GM18868 (cell line): ENCODE measurements at regions not wholly inside any gene's neighbourhood (a gene's known extent, or its start where the extent isn't known, plus 50 kb on each side); places are given as distances from the start of the nearest gene placed in this dataset.
"Not testable (repeated sequence)": the region's sequence is repeated elsewhere in the genome, so short reads cannot be mapped to it uniquely, and the experiment has no call there.

Source experiments
- ATAC-seq: cut with Tn5 transposase; IDR thresholded peaks from one replicate; pipeline ENCODE4 v1.9.1; 2021; ENCODE audit warnings: mild to moderate bottlenecking, moderate library complexity; ENCODE audit not compliant: unreplicated experiment

- no peak for ATAC-seq
Measured at GRCh38 chr2:192687015-192687414, 492.3 kb upstream of the TMEFF2 start.

- not testable (repeated sequence) for ATAC-seq
Measured at GRCh38 chr2:192682511-192682910, 487.8 kb upstream of the TMEFF2 start.

- ATAC-seq, result no peak
Measured at GRCh38 chr2:192675681-192676080, 480.9 kb upstream of the TMEFF2 start.

DNA sequence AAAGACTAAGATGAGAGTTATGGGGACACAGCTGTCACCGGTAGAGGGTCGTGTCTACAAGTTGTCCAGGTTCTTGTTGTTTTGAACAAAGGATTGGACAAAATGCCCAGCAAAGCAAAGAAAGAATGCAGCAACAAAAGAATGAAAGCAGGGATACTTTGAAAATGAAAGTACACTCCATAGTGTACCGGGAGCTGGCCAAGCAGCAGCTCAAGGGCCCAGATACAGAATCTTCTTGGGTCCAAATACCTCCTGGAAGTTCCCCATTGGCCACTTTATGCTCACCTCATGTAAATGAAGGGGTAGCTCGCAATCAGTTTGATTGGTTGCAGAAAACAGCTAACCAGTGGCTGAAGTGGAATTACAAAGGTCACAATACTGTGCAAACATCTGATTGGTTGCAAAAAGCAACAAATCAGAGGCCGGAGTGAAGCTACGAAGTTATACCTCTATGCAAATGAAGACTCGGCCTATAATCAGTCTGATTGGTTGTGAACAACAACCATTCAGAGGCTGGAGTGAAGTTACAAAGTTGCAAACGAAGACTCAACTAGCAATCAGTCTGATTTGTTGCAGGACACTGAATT lies 474.9 kb upstream of the TMEFF2 start:
- no peak for ATAC-seq

GRCh38 chr2:192660555-192660954 lies 465.8 kb upstream of the TMEFF2 start:
- ATAC-seq, result not testable (repeated sequence)

DNA sequence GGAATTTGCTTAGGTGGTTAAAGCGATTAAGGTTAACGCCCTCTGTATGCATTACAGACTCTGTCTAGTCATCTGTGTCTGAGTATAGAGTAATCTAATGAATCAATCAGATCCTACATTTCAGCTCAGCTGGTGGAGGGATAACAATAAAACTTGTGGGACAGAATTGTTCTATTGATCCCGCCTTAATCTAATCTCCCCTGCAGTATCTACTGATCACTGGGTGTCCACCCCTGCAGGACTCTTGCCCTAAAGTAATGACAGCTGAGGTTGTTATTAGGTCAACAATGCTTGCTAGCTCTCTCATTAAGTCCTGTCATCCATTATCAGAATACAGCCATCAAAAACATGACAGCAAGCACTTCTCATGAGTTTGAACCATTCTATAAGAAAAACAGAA lies 462.6 kb upstream of the TMEFF2 start:
- ATAC-seq, result no peak

DNA sequence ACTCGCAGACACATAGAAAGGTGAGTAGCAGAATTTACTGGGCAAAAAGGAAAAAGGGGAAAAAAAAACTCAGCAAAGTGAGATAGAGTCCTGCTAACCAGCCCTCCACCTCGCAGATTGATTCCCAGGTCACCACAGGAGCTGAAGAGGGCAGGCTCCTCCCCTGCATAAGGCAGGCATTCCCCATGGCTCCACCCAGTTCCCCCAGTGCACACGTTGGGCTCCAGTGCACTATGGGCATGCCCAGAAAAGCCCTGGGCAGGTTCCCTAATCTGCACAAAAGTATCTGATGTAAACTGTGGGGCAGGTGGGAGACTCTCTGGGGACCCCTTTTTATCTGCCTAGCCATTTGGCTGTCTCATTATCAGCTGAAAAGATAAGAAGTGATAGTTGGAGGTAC lies 461.2 kb upstream of the TMEFF2 start:
- ATAC-seq, result peak; percentile 58

DNA sequence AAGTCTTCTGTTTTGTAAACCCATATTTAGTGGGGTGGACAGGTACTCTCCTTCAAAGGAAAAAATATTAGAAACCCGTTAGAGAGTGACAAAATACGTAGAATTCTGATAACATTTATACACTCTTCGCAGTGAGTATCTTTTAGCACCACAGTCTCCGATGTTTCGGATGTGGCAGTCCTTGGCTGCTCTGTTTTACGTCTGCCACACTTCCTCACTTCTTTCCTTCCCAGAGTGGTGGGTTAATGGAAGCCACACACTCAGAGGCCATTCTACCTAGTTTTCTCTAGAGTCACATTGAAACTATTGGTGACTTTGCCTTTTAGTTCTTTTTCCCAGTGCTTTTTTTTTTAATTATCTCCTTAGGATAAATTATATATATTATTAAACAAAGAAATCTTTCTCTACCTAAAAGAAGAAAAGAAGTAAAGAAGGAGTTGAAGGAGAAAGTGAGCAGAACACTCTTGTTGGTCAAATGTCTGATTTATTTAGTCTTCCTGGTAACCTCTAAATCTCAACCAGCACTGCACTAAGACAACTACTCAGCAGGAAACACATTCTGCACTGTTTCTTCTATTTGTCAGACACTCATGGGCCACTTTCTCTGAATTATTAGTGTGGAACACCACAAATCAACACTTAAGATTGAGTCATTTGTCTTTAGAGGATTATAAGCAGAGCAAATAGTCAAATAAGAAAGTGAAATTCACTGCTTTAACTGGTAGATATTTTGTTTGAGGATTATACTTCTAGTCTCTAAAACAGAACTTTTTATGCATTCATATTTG lies 451.3 kb upstream of the TMEFF2 start:
- ATAC-seq, result no peak

DNA sequence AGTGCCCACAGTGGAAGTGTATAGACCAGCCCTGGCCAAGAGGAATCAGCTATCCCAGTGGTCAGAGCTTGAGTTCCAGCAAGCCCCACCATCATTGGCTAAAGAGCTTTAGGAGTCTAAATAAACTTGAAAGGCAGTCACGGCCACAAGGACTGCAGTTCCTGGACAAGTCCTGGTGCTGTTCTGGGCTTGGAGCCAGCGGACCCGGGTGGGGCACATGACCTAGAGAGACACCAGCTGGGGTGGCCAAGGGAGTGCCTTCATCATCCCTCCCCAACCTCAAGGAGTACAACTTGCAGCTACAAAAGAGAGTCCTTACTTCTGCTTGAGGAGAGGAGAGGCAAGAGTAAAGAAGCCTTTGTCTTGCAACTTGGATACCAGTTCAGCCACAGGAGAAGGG lies 439.8 kb upstream of the TMEFF2 start:
- ATAC-seq, result no peak

DNA sequence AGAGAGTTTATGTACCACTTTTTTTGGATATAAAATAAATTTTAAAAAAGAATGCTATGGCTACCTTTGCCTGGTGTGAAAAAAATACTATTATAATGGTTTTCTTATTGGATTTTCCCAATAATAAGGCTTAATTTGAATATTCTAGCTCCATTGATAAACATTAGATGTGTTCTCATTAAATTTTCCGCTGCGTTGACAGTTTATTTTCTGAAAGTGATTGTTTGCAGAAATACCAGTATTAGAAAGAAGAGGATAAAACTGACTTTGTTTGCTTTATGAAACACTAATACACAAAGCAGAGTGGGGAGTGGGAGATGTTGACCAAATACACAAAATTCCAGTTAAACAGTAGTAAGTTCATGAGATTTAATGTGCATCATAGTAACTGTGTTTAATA lies 433.3 kb upstream of the TMEFF2 start:
- no peak for ATAC-seq

DNA sequence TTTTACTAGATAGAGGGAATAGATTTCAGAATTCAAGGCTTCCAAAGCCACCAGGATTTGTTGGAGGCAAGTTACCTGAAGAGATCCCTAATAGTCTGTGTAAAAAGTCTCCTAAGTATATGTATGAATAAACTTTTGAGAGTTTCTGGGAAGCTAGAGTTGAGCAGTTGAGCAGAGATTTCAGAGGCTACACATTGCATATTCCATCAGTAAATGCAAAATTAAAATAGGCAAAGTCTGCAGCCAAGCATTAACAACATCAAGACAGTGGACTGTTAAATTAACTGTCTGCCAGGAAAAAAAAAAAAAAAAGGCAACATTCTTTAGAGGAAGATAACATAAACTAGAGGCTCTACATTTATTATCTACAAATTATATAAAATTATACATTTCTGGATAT lies 420.4 kb upstream of the TMEFF2 start:
- no peak for ATAC-seq

DNA sequence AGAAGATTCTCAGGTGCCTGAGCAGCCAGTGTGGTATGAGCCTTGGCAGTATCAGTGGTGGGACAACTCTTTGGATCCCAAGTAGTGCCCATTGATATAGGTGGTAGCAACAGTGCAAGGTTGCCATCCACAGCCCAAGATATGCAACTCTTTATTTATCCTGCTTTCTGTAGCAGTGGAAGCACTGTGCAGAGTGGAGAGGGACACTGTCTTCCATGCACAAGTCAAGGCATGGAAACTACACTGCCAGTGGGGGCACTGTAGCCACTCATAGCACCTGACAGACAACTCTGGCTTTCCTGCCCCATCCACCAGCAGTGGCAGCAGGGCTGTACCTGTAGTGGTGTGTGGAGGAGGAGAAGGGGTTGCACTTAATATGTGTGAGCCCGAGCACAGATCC lies 409.6 kb upstream of the TMEFF2 start:
- no peak for ATAC-seq

- ATAC-seq, result not testable (repeated sequence)
Measured at GRCh38 chr2:192598649-192599048, 403.9 kb upstream of the TMEFF2 start.

GRCh38 chr2:192593561-192593960 lies 398.8 kb upstream of the TMEFF2 start:
- no peak for ATAC-seq

DNA sequence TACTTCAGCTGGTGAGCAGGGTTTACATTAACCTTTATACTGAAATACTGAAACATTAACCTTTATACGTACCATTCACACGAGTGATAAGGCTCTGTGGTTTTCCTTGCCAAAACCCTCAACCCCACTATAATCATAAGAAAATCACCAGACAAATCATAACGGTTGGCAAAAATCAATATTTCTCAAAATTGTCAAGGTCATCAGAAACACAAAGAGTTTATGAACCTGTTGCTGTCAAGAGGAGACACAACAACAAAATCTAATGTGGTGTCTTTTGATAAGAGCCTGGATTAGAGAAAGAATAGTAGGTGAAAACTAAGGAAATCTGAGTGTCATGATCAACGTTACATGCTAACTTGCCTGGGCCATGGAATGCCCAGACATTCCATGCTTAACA lies 396.9 kb upstream of the TMEFF2 start:
- no peak for ATAC-seq

- no peak for ATAC-seq
Measured at GRCh38 chr2:192585418-192585817, 390.7 kb upstream of the TMEFF2 start.

- no peak for ATAC-seq
Measured at GRCh38 chr2:192584976-192585375, 390.2 kb upstream of the TMEFF2 start.

DNA sequence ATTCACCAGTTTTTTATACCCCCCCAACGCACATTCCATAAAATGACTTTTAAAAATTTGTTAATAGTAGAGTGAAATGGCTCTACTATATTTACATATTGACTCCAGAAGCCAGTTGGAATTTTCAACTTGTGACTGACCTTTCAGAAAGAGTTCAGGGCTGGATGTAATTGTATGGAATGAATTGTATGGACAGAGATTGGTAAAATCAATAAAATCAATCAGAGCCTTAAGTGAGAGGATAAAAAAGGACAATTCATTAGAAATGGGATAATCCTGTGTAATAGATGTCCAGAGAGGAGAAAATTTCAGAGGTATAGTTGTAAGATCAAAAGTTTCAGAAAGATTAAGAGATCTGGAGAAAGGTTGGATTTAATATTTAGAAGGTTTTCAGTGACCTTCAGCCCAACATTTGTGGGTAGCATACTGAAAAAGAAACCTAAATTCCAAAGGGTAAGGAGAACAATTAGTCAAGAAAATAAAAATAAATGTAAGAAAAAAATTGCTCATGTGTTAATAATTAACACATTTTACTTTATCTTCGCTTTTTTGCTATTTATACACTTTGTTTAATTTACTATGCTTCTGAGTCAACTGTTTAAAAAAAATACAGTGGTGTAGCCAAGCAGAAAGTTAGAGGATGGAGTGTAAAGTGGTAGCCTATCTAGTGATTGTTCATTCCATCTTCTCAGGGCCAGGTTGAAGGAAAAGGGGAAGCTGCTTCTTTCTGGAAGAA lies 385.4 kb upstream of the TMEFF2 start:
- ATAC-seq, result no peak

DNA sequence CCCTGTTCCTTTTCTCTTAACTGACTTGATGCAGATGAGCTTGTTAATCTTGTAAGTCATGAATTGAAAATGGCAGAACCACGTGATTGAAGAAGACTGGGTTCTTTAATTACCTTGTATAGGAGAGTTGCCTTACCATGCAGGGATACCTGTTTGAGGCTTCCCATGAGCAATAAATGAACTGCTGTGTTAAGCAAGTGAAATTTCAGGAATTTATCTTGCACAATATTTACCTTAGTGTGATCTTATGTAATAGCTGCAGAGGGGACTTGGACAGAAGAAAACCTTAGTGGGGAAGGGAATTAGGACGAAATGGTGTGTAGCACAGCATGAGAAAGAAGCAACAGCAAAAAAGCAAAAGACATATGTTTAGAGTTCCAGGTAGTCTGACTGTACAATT lies 384.0 kb upstream of the TMEFF2 start:
- no peak for ATAC-seq

DNA sequence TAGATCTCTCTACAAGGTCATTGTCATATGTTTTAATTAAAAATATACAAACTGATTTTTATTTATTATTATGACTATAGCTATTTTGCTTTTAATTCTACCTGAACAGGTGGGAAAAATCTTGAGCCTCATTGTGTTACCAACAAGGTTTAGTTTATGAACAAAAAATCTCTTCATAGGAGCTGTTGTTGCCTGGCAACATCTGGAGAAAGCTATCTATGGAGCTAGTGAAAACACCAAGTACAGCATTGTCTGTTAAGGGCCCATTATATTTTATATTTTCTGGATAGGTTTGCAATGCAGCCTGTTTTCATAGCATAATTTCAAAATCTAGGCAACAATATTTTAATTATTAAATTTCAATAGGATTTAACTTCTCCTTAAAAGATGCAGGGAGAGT lies 383.0 kb upstream of the TMEFF2 start:
- ATAC-seq, result no peak

GRCh38 chr2:192574552-192574951 lies 379.8 kb upstream of the TMEFF2 start:
- ATAC-seq, result no peak

GRCh38 chr2:192571636-192572035 lies 376.9 kb upstream of the TMEFF2 start:
- ATAC-seq, result no peak
